NCI-H526 (cell line): ENCODE measurements at regions not wholly inside any gene's neighbourhood (a gene's known extent, or its start where the extent isn't known, plus 50 kb on each side); places are given as distances from the start of the nearest gene placed in this dataset.
A peak's percentile ranks its signal among the peaks of the same experiment; 100 is the strongest.

ENCODE experiments used
- DNase-seq, 2 experiments: peaks; one replicate each; lab custom pipeline; 2025; lab: John Stamatoyannopoulos, UW

DNA sequence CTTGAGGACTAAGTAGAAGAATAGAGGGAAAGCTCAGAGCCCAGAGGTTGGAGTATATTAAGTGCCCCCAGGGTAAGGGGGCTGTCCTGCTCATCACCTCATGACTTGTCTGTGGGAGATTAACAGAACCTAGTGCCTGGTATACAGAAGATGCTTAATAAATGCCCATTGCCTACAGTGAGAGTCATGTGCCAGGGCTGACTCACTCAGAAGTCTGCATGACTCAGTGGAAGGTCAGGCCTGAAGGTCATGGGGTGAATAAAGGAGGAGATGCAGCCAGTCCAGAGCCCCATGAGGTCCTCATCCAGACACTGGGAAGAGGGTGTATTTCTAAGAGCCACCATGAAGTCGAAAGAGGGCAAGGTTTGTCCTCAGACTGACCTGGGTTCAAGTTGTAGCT is 62.5 kb upstream of the TLE3 start:
- no peak for DNase-seq

DNA sequence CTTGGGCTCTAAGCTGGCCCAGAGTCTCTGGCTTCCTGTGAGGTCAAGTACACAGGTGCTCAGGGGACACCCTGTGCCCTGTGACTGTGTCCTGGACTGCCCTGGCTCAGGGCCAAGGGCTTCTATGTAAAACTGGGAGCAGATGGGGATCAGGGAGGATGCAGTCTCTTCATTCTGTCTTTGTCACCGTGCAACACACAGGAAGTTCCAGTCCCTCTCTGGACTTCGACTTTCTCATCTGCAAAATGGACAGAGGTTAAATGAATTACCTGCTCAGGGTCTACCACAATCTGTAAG is 61.9 kb upstream of the TLE3 start:
- DNase-seq, result no peak

DNA sequence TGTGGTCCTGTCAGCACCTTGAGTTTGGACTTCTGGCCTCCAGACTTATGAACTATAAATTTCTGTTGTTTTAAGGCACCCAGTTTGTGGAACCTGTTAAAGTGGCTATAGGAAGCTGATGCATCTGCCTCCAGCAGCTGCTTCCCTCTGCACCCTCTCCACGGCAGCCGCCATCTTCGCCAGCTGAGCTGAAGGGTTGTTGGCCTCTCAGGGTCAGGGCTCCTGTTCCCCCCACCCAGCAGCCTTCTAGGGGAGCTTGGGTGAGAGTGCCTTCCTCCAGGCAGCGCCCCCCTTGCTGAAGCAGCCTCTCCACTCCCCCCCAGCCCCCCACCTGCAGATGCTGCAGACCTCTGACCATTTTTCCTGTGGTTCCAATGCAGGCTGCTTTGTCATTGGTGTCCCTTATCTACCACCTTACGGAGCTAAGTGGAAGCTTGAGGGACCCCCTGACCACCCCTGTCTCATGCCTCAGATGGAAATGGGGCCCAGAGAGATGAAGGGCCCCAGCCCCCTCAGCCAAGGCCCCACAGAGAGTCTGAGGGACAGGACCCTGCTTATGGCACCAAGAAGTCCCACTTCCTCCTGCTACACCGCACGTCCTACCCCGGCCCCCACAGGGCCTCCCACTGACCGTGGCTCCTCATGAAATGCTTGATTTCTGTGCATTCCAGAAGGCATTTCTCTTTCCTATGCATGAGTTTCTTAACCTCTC is 61.4 kb upstream of the TLE3 start:
- no peak for DNase-seq

GRCh38 chr15:70158309-70159000 is 60.7 kb upstream of the TLE3 start:
- DNase-seq, result no peak

GRCh38 chr15:70156671-70157271 is 59.1 kb upstream of the TLE3 start:
- DNase-seq, result no peak

GRCh38 chr15:70154718-70155347 is 57.1 kb upstream of the TLE3 start:
- peak in 1 of 2 experiments; percentile 14 for DNase-seq

GRCh38 chr15:70153921-70154717 is 56.4 kb upstream of the TLE3 start:
- DNase-seq, result no peak

- peak in 1 of 2 experiments; percentile 12 for DNase-seq
Measured at GRCh38 chr15:70152070-70152480, 54.4 kb upstream of the TLE3 start.

- DNase-seq, result no peak
Measured at GRCh38 chr15:70151462-70151861, 53.7 kb upstream of the TLE3 start.

- DNase-seq, result no peak
Measured at GRCh38 chr15:70151003-70151402, 53.3 kb upstream of the TLE3 start.

- no peak for DNase-seq
Measured at GRCh38 chr15:70150405-70150747, 52.7 kb upstream of the TLE3 start.

GRCh38 chr15:70149667-70150404 is 52.1 kb upstream of the TLE3 start:
- no peak for DNase-seq

- DNase-seq, result no peak
Measured at GRCh38 chr15:70147778-70148177, 50.1 kb upstream of the TLE3 start.
